ENCODE measurements at regions not wholly inside any gene's neighbourhood (a gene's known extent, or its start where the extent isn't known, plus 50 kb on each side); places are given as distances from the start of the nearest gene placed in this dataset.

- WGBS, result 73% methylated on average over 4 of the region's 4 CpGs
- TF ChIP-seq CTCF (IDR thresholded peaks at IDR 0.05) (no peak), POLR2A (IDR thresholded peaks at IDR 0.05; ENCODE audit: low read depth) (no peak)
- H3K4me3 ChIP-seq, result no peak overlapping the region
- no peak for DNase-seq (ENCODE audit: extremely low spot score)
- no peaks in the 10 kb centered on the region for H3K9me3 ChIP-seq
- intact Hi-C loops (cut with DNase I), result no loop called here
- H3K27me3 ChIP-seq, result no peaks in the 10 kb centered on the region
- peaks cover 13 to 17% (median 15%) of the 10 kb centered on the region in 4 donors for H3K4me1 ChIP-seq
- H3K27ac ChIP-seq (replicated peaks in 1 of 4), result no peak overlapping the region
- no peaks in the 10 kb centered on the region for H3K36me3 ChIP-seq
Measured at GRCh38 chr2:206858687-206859329, 80.5 kb upstream of the CPO start.

GRCh38 chr2:206859330-206859739 lies 80.0 kb upstream of the CPO start:
- Histone ChIP-seq H3K27me3 (no peaks in the 10 kb centered on the region), H3K4me3 (no peak overlapping the region), H3K36me3 (no peaks in the 10 kb centered on the region), H3K27ac (replicated peaks in 1 of 4) (no peak overlapping the region), H3K9me3 (no peaks in the 10 kb centered on the region), H3K4me1 (peaks cover 13 to 17% (median 15%) of the 10 kb centered on the region in 4 donors)
- WGBS, result 77% methylated on average over 5 of the region's 5 CpGs
- intact Hi-C loops (cut with DNase I), result no loop called here
- TF ChIP-seq POLR2AphosphoS5 (IDR thresholded peaks at IDR 0.05) (no peak), CTCF (IDR thresholded peaks at IDR 0.05) (no peak), EP300 (IDR thresholded peaks at IDR 0.05) (no peak), POLR2A (IDR thresholded peaks at IDR 0.05; ENCODE audit: low read depth) (no peak)
- no peak for DNase-seq (ENCODE audit: extremely low spot score)

GRCh38 chr2:206863196-206863595 lies 76.1 kb upstream of the CPO start:
- intact Hi-C loops (cut with DNase I), result no loop called here
- no peaks in the 10 kb centered on the region for H3K9me3 ChIP-seq
- no peak overlapping the region for H3K4me3 ChIP-seq
- no peaks in the 10 kb centered on the region for H3K36me3 ChIP-seq
- TF ChIP-seq CTCF (IDR thresholded peaks at IDR 0.05) (no peak), POLR2A (IDR thresholded peaks at IDR 0.05; ENCODE audit: low read depth) (no peak), POLR2AphosphoS5 (IDR thresholded peaks at IDR 0.05) (peak in 1 of 2 donors; percentile 12), EP300 (IDR thresholded peaks at IDR 0.05) (no peak)
- no peak for DNase-seq (ENCODE audit: extremely low spot score)
- WGBS, result 76% methylated on average over 3 of the region's 3 CpGs
- H3K27ac ChIP-seq (replicated peaks in 1 of 4), result no peak overlapping the region
- no peaks in the 10 kb centered on the region for H3K27me3 ChIP-seq
- H3K4me1 ChIP-seq, result no peaks in the 10 kb centered on the region

- DNase-seq (ENCODE audit: extremely low spot score), result no peak
- 78% methylated on average over 4 of the region's 4 CpGs for WGBS
- no peak for TF ChIP-seq EP300 (IDR thresholded peaks at IDR 0.05)
- no peak for TF ChIP-seq POLR2A (IDR thresholded peaks at IDR 0.05; ENCODE audit: low read depth)
- TF ChIP-seq CTCF (IDR thresholded peaks at IDR 0.05), result no peak
- no peak for TF ChIP-seq POLR2AphosphoS5 (IDR thresholded peaks at IDR 0.05)
- Histone ChIP-seq H3K27me3 (no peaks in the 10 kb centered on the region), H3K4me1 (no peaks in the 10 kb centered on the region), H3K9me3 (no peaks in the 10 kb centered on the region), H3K27ac (replicated peaks in 1 of 4) (no peak overlapping the region), H3K36me3 (no peaks in the 10 kb centered on the region), H3K4me3 (no peak overlapping the region)
- intact Hi-C loops (cut with DNase I), result no loop called here
Measured at GRCh38 chr2:206863716-206864115, 75.6 kb upstream of the CPO start.

GRCh38 chr2:206867006-206867405 lies 72.3 kb upstream of the CPO start:
- Histone ChIP-seq H3K4me1 (no peaks in the 10 kb centered on the region), H3K27me3 (no peaks in the 10 kb centered on the region), H3K36me3 (no peaks in the 10 kb centered on the region), H3K4me3 (no peak overlapping the region), H3K9me3 (no peaks in the 10 kb centered on the region), H3K27ac (replicated peaks in 1 of 4) (no peak overlapping the region)
- intact Hi-C loops (cut with DNase I), result no loop called here
- WGBS, result 94% methylated on average over 3 of the region's 3 CpGs
- TF ChIP-seq EP300 (IDR thresholded peaks at IDR 0.05) (no peak), POLR2AphosphoS5 (IDR thresholded peaks at IDR 0.05) (no peak), CTCF (IDR thresholded peaks at IDR 0.05) (no peak), POLR2A (IDR thresholded peaks at IDR 0.05; ENCODE audit: low read depth) (no peak)
- DNase-seq (ENCODE audit: extremely low spot score), result no peak
